ENCODE measurements at regions not wholly inside any gene's neighbourhood (a gene's known extent, or its start where the extent isn't known, plus 50 kb on each side); places are given as distances from the start of the nearest gene placed in this dataset.
"Not testable (repeated sequence)": the region's sequence is repeated elsewhere in the genome, so short reads cannot be mapped to it uniquely, and the experiment has no call there.

- H3K36me3 Mint-ChIP-seq, result no peaks in the 10 kb centered on the region
- H3K9me3 Mint-ChIP-seq, result no peaks in the 10 kb centered on the region
- H3K27ac Mint-ChIP-seq, result no peak overlapping the region
- no peaks in the 10 kb centered on the region for H3K4me1 Mint-ChIP-seq
- no peak overlapping the region for H3K4me3 Mint-ChIP-seq
- ATAC-seq (no peak), DNase-seq (ENCODE audit: low spot score in 2 of 2) (no peak)
Measured at GRCh38 chr2:130261099-130261498, 62.9 kb upstream of the TUBA3E start.

DNA sequence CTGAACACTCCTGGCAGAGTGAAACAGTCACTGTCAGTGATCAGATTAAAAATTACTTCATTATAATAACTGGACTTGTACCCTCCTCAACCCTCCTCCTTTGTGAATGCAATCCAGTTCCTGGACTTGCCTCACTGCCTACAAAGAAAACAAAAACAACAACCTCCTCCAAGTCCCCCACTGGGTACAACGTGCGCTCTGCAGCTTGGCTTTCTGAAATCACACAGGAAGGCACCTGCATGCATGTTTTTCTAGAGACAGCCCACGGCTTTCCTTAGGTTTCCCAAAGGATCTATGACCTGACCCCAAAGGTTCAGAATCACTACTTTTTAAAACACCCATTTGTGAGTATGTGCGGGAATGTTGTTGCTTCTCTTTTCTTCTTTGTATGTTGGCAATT is 61.4 kb upstream of the TUBA3E start:
- no peak for ATAC-seq
- DNase-seq (ENCODE audit: low spot score in 2 of 2), result no peak
- Mint-ChIP-seq H3K9me3 (no peaks in the 10 kb centered on the region), H3K36me3 (no peaks in the 10 kb centered on the region), H3K27ac (no peak overlapping the region), H3K4me3 (no peak overlapping the region), H3K4me1 (no peaks in the 10 kb centered on the region)

DNA sequence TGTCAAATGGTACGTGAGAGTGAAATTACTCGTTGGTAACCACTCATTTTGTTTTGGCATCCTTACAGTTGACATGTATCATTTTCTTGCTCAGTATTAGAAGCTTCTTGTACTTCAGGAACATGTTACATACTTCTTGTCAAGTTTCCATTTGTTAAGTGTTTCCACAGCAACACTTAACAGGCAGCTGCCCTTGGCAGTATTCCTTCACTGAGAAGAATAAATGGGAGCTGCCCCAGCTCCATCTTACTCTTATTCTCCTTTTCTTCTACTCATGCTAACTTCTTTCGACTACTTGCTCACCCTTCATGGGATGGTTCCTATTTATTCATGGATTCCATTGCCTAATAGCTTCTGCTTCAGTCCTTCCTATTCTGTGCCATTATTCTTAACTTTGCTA is 60.1 kb upstream of the TUBA3E start:
- Mint-ChIP-seq H3K36me3 (no peaks in the 10 kb centered on the region), H3K9me3 (no peaks in the 10 kb centered on the region), H3K4me1 (no peaks in the 10 kb centered on the region), H3K27ac (no peak overlapping the region), H3K4me3 (no peak overlapping the region)
- DNase-seq (ENCODE audit: low spot score in 2 of 2) (no peak), ATAC-seq (no peak)

- H3K4me3 Mint-ChIP-seq, result no peak overlapping the region
- H3K27ac Mint-ChIP-seq, result no peak overlapping the region
- no peaks in the 10 kb centered on the region for H3K4me1 Mint-ChIP-seq
- ATAC-seq (peak; percentile 27), DNase-seq (ENCODE audit: low spot score in 2 of 2) (no peak)
- H3K36me3 Mint-ChIP-seq, result no peaks in the 10 kb centered on the region
- no peaks in the 10 kb centered on the region for H3K9me3 Mint-ChIP-seq
Measured at GRCh38 chr2:130252880-130253645, 54.8 kb upstream of the TUBA3E start.

GRCh38 chr2:130251873-130252620 is 53.8 kb upstream of the TUBA3E start:
- DNase-seq (ENCODE audit: low spot score in 2 of 2), result no peak
- Mint-ChIP-seq H3K9me3 (no peaks in the 10 kb centered on the region), H3K4me1 (no peaks in the 10 kb centered on the region), H3K27ac (no peak overlapping the region), H3K4me3 (no peak overlapping the region), H3K36me3 (no peaks in the 10 kb centered on the region)
- ATAC-seq, result peak; percentile 23

- no peaks in the 10 kb centered on the region for H3K4me1 Mint-ChIP-seq
- no peak overlapping the region for H3K4me3 Mint-ChIP-seq
- DNase-seq (ENCODE audit: low spot score in 2 of 2) (no peak), ATAC-seq (peak; percentile 14)
- no peak overlapping the region for H3K27ac Mint-ChIP-seq
- no peaks in the 10 kb centered on the region for H3K36me3 Mint-ChIP-seq
- H3K9me3 Mint-ChIP-seq, result no peaks in the 10 kb centered on the region
Measured at GRCh38 chr2:130251535-130251872, 53.3 kb upstream of the TUBA3E start.

DNA sequence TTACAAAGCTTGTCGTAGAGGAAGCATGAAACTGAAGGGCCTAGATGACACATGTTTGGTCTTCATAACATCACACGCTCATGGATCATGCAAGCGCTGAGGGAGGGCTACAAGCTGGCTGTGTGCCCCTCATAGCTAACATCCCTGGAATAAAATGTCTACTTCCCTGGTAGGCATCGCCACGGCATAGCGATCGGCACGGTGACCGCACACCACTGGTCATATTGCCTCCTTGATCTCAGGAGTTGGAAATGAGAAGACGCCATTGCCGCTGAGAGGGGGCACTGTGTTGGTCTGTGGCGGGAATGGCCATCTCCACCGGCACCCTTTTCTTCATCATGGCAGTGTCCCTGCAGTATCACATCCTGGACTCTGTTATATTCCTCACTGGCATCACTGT is 50.1 kb upstream of the TUBA3E start:
- not testable (repeated sequence) for ATAC-seq; H3K36me3 Mint-ChIP-seq; H3K4me3 Mint-ChIP-seq; DNase-seq (ENCODE audit: low spot score in 2 of 2); H3K4me1 Mint-ChIP-seq; H3K27ac Mint-ChIP-seq; H3K9me3 Mint-ChIP-seq

Data from stimulated activated effector memory CD8-positive, alpha-beta T cell treated with anti-CD3 and anti-CD28 coated beads, Interleukin-12 subunit alpha, Interleukin-12 subunit beta, amount 100 ng/mL, for 72 hours (primary cell).